Esophagus muscularis mucosa (tissue), 3 donors: ENCODE measurements at regions not wholly inside any gene's neighbourhood (a gene's known extent, or its start where the extent isn't known, plus 50 kb on each side); places are given as distances from the start of the nearest gene placed in this dataset.

ENCODE experiments used
- EP300 ChIP-seq: sonication (generic); formaldehyde crosslinking; IDR thresholded peaks from one replicate; pipeline ENCODE4 v1.6.1; 2017; ENCODE audit warnings: antibody characterized with exemption
- TF ChIP-seq, protein P1 (sequence below), 3 experiments: fragments of 200-600 bp in 2 of 3; fragments of 450-650 bp in 1 of 3; sonication (generic) in 2 of 3; IDR thresholded peaks; one replicate each; pipeline ENCODE4 v1.5.1; 2017 to 2019; ENCODE audit warnings: antibody characterized with exemption in 3 of 3, mild to moderate bottlenecking in 2 of 3, moderate library complexity in 1 of 3

DNA sequence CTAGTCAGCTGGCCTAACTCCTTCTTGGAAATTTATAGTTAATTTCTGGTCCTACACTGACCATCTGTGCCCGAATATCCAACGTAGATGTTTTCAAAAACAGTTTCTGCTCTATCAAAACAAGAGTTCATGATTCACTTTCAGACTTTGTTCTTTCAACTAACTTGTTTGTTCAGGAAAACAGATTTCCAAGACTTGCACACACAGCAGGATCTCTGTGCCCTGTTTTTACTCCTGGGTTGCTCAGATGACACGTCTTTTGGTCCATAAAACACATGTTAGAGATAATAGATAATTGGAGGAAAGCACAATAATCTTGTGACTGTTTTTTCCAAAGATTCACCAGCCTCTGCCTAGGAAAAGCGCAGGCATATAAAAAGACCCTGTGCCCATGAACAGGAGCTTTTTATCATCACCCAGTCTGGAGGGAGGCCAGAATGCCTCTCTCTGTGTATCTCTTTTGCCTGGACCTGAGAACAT lies 218.0 kb downstream of the IRS2 start:
- TF ChIP-seq, protein P1, sequence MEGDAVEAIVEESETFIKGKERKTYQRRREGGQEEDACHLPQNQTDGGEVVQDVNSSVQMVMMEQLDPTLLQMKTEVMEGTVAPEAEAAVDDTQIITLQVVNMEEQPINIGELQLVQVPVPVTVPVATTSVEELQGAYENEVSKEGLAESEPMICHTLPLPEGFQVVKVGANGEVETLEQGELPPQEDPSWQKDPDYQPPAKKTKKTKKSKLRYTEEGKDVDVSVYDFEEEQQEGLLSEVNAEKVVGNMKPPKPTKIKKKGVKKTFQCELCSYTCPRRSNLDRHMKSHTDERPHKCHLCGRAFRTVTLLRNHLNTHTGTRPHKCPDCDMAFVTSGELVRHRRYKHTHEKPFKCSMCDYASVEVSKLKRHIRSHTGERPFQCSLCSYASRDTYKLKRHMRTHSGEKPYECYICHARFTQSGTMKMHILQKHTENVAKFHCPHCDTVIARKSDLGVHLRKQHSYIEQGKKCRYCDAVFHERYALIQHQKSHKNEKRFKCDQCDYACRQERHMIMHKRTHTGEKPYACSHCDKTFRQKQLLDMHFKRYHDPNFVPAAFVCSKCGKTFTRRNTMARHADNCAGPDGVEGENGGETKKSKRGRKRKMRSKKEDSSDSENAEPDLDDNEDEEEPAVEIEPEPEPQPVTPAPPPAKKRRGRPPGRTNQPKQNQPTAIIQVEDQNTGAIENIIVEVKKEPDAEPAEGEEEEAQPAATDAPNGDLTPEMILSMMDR (IDR thresholded peaks at IDR 0.05): no peak
- no peak for TF ChIP-seq EP300
